Common myeloid progenitor, CD34-positive (primary cell): ENCODE measurements at regions not wholly inside any gene's neighbourhood (a gene's known extent, or its start where the extent isn't known, plus 50 kb on each side); places are given as distances from the start of the nearest gene placed in this dataset.
"Not testable (repeated sequence)": the region's sequence is repeated elsewhere in the genome, so short reads cannot be mapped to it uniquely, and the experiment has no call there.

Experiments used
- CTCF ChIA-PET: fragments of 350-600 bp; sonication (Branson Sonifier 250); formaldehyde crosslinking; loops from one replicate; lab custom pipeline; 2021; ENCODE audit warnings: antibody characterized with exemption; lab: Charles Lee
- POLR2A ChIA-PET: fragments of 350-600 bp; sonication (Branson Sonifier 250); formaldehyde crosslinking; loops from one replicate; lab custom pipeline; 2021; ENCODE audit warnings: antibody characterized with exemption; lab: Charles Lee
- DNase-seq, 3 donors: peaks; one replicate each; pipeline versions ENCODE4 v3.0.0 to v3.0.0-alpha.2; 2013
- H3K27ac ChIP-seq, 2 experiments: 1 replicate in 1 of 2; 2 replicates in 1 of 2; pipeline ENCODE4 v1.7.0; 2013; ENCODE audit warnings: inconsistent platforms in 2 of 2, low read length in 2 of 2, mild to moderate bottlenecking in 2 of 2, low read depth in 1 of 2, moderate library complexity in 1 of 2; ENCODE audit not compliant: severe bottlenecking in 2 of 2, insufficient read depth in 1 of 2, poor library complexity in 1 of 2
- H3K27me3 ChIP-seq, 5 experiments: replicated peaks in 2 of 5; 1 replicate in 3 of 5; 2 replicates in 2 of 5; pipeline versions ENCODE4 v1.6.1 to v1.7.0; 2013; ENCODE audit warnings: low read length in 4 of 5, mild to moderate bottlenecking in 2 of 5, moderate library complexity in 2 of 5, inconsistent platforms in 1 of 5; ENCODE audit not compliant: insufficient read depth in 5 of 5, control insufficient read depth in 4 of 5
- H3K36me3 ChIP-seq, 4 experiments: 1 replicate in 2 of 4; 2 replicates in 2 of 4; pipeline versions ENCODE4 v1.6.1 to v1.7.0; 2013; ENCODE audit warnings: low read length in 3 of 4, control low read depth in 1 of 4, mild to moderate bottlenecking in 1 of 4; ENCODE audit not compliant: control insufficient read depth in 4 of 4, insufficient read depth in 4 of 4
- H3K4me1 ChIP-seq, 4 experiments: 1 replicate in 3 of 4; 2 replicates in 1 of 4; pipeline versions ENCODE4 v1.6.1 to v1.7.1; 2013; ENCODE audit warnings: low read length in 3 of 4, mild to moderate bottlenecking in 3 of 4, control low read depth in 1 of 4, inconsistent platforms in 1 of 4, moderate library complexity in 1 of 4; ENCODE audit not compliant: control insufficient read depth in 4 of 4, insufficient read depth in 4 of 4; ENCODE audit errors: control extremely low read depth in 1 of 4
- H3K4me3 ChIP-seq, 7 experiments: 1 replicate in 4 of 7; 2 replicates in 3 of 7; pipeline versions ENCODE4 v1.5.1 to v1.7.0; 2013; ENCODE audit warnings: mild to moderate bottlenecking in 7 of 7, low read length in 6 of 7, moderate library complexity in 6 of 7, inconsistent platforms in 2 of 7, low read depth in 2 of 7, control low read depth in 1 of 7; ENCODE audit not compliant: insufficient read depth in 4 of 7, control insufficient read depth in 1 of 7; ENCODE audit errors: extremely low read depth in 1 of 7
- H3K9me3 ChIP-seq, 5 experiments: 1 replicate in 4 of 5; 2 replicates in 1 of 5; pipeline versions ENCODE4 v1.6.1 to v1.7.1; 2013; ENCODE audit warnings: low read length in 4 of 5, mild to moderate bottlenecking in 2 of 5, inconsistent platforms in 1 of 5, low read depth in 1 of 5, moderate library complexity in 1 of 5; ENCODE audit not compliant: control insufficient read depth in 4 of 5, insufficient read depth in 2 of 5; ENCODE audit errors: control extremely low read depth in 1 of 5
- WGBS: methylation state at CpG from one replicate; pipeline ENCODE4 v1.1.5; 2013; ENCODE audit not compliant: insufficient coverage; 5-methylcytosine and 5-hydroxymethylcytosine counted together

- no peak overlapping the region for H3K27ac ChIP-seq
- CTCF ChIA-PET: no interaction called here
- H3K9me3 ChIP-seq: peaks cover 0 to 3% (median 0%) of the 10 kb centered on the region in 5 experiments
- DNase-seq: no peak
- no peak overlapping the region for H3K4me3 ChIP-seq
- no peaks in the 10 kb centered on the region for H3K36me3 ChIP-seq
- no peaks in the 10 kb centered on the region for H3K27me3 ChIP-seq
- no peaks in the 10 kb centered on the region for H3K4me1 ChIP-seq
- WGBS: 100% methylated on average over 3 of the region's 3 CpGs
- POLR2A ChIA-PET: no interaction called here
These were observed 1160.8 kb downstream of the REEP3 start for GRCh38 chr10:64682043-64682442.

DNA sequence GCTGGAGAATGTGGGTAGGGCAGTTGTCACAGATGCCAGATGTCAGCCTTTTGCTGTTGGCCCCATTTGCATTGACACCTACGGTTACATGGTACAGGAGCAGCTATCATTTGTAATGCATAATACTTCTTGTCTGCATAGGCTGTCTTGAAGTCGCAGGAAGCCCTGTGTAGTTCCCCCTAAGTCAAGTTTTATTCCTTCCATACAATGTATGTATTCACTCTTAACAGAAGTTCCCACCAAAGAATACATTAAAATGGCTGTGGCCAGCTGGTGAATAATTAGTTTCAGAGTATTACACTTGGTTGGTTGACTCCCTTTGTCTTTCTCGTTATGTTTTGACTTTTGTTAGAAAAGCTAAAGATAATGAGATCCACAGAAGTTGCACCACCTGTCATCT, 1169.0 kb downstream of the REEP3 start:
- Histone ChIP-seq H3K4me1 (no peaks in the 10 kb centered on the region), H3K27me3 (no peaks in the 10 kb centered on the region), H3K9me3 (no peaks in the 10 kb centered on the region), H3K4me3 (no peak overlapping the region), H3K36me3 (no peaks in the 10 kb centered on the region), H3K27ac (no peak overlapping the region)
- CTCF ChIA-PET: no interaction called here
- POLR2A ChIA-PET: no interaction called here
- 86% methylated on average over 1 of the region's 3 CpGs for WGBS
- no peak for DNase-seq

- 100% methylated on average over 1 of the region's 3 CpGs for WGBS
These were observed 1178.0 kb downstream of the REEP3 start for GRCh38 chr10:64699244-64699643.

DNA sequence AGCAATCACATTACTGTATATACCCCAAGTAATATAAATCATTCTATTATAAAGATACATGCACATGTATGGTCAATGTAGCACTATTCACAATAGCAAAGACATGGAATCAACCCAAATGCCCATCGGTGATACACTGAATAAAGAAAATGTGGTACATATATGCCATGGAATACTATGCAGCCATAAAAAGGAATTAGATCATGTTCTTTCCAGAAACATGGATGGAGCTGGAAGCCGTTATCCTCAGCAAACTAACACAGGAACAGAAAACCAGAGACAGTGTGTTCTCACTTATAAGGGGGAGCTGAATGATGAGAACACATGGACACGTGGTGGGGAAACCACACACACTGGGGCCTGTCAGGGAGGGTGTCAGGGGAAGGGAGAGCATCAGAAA, 1180.9 kb downstream of the REEP3 start:
- H3K9me3 ChIP-seq, H3K27me3 ChIP-seq, H3K4me3 ChIP-seq, H3K4me1 ChIP-seq, H3K27ac ChIP-seq, H3K36me3 ChIP-seq, DNase-seq, POLR2A ChIA-PET: not testable (repeated sequence)
- CTCF ChIA-PET: interaction anchor here (0.6 kb wide), 1 partner anchor 95 kb away, joined by 3 read pairs; no protein-coding TSS in a partner anchor
- 90% methylated on average over 2 of the region's 3 CpGs for WGBS

More at GRCh38 chr10:64699244-64699643, 1178.0 kb downstream of the REEP3 start:
- Histone ChIP-seq H3K27ac (no peak overlapping the region), H3K27me3 (no peaks in the 10 kb centered on the region), H3K9me3 (no peaks in the 10 kb centered on the region), H3K4me1 (no peaks in the 10 kb centered on the region), H3K36me3 (no peaks in the 10 kb centered on the region), H3K4me3 (no peak overlapping the region)
- ChIA-PET CTCF (no interaction called here), POLR2A (no interaction called here)
- DNase-seq: no peak

GRCh38 chr10:64708884-64709681, 1187.9 kb downstream of the REEP3 start:
- WGBS: 97% methylated on average over 3 of the region's 3 CpGs
- Histone ChIP-seq H3K4me1 (no peaks in the 10 kb centered on the region), H3K4me3 (no peak overlapping the region), H3K27me3 (no peaks in the 10 kb centered on the region), H3K27ac (no peak overlapping the region), H3K9me3 (no peaks in the 10 kb centered on the region), H3K36me3 (no peaks in the 10 kb centered on the region)
- no peak for DNase-seq
- ChIA-PET CTCF (interaction anchor here (1.0 kb wide), 1 partner anchor 28 kb away, joined by 3 read pairs; no protein-coding TSS in a partner anchor), POLR2A (no interaction called here)

DNA sequence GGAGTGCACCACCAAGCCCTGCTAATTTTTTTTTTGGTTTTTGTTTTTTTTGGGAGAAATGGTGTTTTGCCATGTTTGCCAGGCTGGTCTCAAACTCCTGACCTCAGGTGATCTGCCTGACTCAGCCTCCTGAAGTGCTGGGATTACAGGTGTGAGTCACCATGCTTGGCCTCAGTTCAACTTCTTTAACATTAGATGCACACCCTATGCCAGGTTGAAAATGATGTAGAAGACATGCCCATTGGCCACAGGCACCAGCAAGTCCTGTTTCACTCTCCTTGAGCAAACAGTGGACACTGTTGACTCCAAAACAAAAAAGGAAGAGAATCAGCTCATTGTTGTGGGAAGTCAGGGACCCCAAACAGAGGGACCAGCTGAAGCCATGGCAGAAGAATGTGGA, 1205.3 kb downstream of the REEP3 start:
- no peak for DNase-seq
- Histone ChIP-seq H3K27me3 (no peaks in the 10 kb centered on the region), H3K9me3 (peaks cover 0 to 3% (median 0%) of the 10 kb centered on the region in 5 experiments), H3K4me1 (peaks cover 0 to 3% (median 0%) of the 10 kb centered on the region in 4 experiments), H3K36me3 (no peaks in the 10 kb centered on the region), H3K27ac (no peak overlapping the region), H3K4me3 (no peak overlapping the region)
- CTCF ChIA-PET: no interaction called here
- POLR2A ChIA-PET: no interaction called here

DNA sequence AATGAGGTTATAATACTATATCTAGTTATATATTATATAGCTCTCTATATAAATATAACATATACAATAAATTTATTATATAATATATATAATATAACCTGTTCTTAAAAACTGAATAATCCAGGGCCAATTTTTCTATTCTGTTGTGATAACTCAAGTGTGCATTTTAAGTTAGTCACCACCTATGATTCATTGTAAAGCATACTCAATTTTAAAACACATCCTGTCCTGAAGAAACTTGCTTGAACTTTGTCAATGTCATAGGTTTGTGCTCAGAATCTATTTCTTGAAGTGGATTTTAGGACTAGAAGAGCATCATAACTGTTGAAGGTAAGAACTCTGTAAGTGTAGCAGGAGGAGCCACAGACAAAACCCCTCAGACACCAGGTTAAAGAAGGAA, 1209.8 kb downstream of the REEP3 start:
- CTCF ChIA-PET: no interaction called here
- DNase-seq: no peak
- Histone ChIP-seq H3K9me3 (peaks cover 0 to 3% (median 0%) of the 10 kb centered on the region in 5 experiments), H3K4me3 (no peak overlapping the region), H3K4me1 (peaks cover 0 to 13% (median under 1%) of the 10 kb centered on the region in 4 experiments), H3K36me3 (no peaks in the 10 kb centered on the region), H3K27me3 (no peaks in the 10 kb centered on the region), H3K27ac (no peak overlapping the region)
- POLR2A ChIA-PET: no interaction called here
